Stomach (tissue), 8 donors: ENCODE measurements at regions not wholly inside any gene's neighbourhood (a gene's known extent, or its start where the extent isn't known, plus 50 kb on each side); places are given as distances from the start of the nearest gene placed in this dataset.

Experiments used
- DNase-seq, 2 donors: peaks; one replicate each; pipeline versions ENCODE4 v3.0.0 to v3.0.0-alpha.2; 2013 to 2019
- H3K27ac ChIP-seq, 5 donors: fragments of 200-600 bp in 4 of 5; sonication (generic) in 4 of 5; one replicate each; pipeline ENCODE4 v1.5.1; 2013 to 2019; ENCODE audit warnings: mild to moderate bottlenecking in 1 of 5, moderate library complexity in 1 of 5
- H3K27me3 ChIP-seq, 3 donors: fragments of 200-600 bp; sonication (generic); one replicate each; pipeline ENCODE4 v1.5.1; 2017 to 2019; ENCODE audit warnings: mixed run types in 1 of 3
- H3K36me3 ChIP-seq, 4 donors: fragments of 200-600 bp; sonication (generic); 1 replicate in 3 of 4; 2 replicates in 1 of 4; pipeline ENCODE4 v1.5.1; 2016 to 2019
- H3K4me1 ChIP-seq, 4 donors: fragments of 200-600 bp; sonication (generic); one replicate each; pipeline ENCODE4 v1.5.1; 2016 to 2019
- H3K4me3 ChIP-seq, 4 donors: fragments of 200-600 bp; sonication (generic) in 3 of 4; one replicate each; pipeline ENCODE4 v1.5.1; 2016 to 2019; ENCODE audit warnings: mild to moderate bottlenecking in 1 of 4
- H3K9me3 ChIP-seq, 4 donors: fragments of 200-600 bp; sonication (generic); one replicate each; pipeline ENCODE4 v1.5.1; 2016 to 2019
- EP300 ChIP-seq: sonication (generic); formaldehyde crosslinking; IDR thresholded peaks from one replicate; pipeline ENCODE4 v1.6.1; 2017; ENCODE audit warnings: antibody characterized with exemption
- POLR2A ChIP-seq, 4 donors: fragments of 450-650 bp; IDR thresholded peaks; one replicate each; pipeline ENCODE4 v1.6.1; 2016; ENCODE audit warnings: antibody characterized with exemption in 4 of 4, control low read depth in 2 of 4, mild to moderate bottlenecking in 1 of 4, moderate library complexity in 1 of 4
- POLR2AphosphoS5 ChIP-seq, 3 donors: sonication (generic); formaldehyde crosslinking; IDR thresholded peaks; one replicate each; pipeline ENCODE4 v1.6.1; 2016; ENCODE audit warnings: antibody characterized with exemption in 3 of 3
- WGBS, 5 donors: extraction: QIAGEN DNeasy Blood & Tissue Kit in 3 of 5; methylation state at CpG; one replicate each; pipeline versions ENCODE4 v1.1.5 to v1.1.7; 2013 to 2018; 5-methylcytosine and 5-hydroxymethylcytosine counted together
- intact Hi-C: fragments of 100-400 bp; cut with DNase I; formaldehyde crosslinking; loops from one replicate; pipeline ENCODE4 v1.15.1; 2023; ENCODE audit warnings: low total_unique reads
- TF ChIP-seq, protein P1 (sequence below), 7 experiments: fragments of 450-650 bp in 4 of 7; fragments of 200-600 bp in 3 of 7; sonication (generic) in 3 of 7; IDR thresholded peaks; one replicate each; pipeline ENCODE4 v1.5.1; 2016 to 2019; ENCODE audit warnings: antibody characterized with exemption in 7 of 7, control low read depth in 2 of 7, mild to moderate bottlenecking in 1 of 7
- donor health status: healthy with polysubstance abuse.
- donor health status: Bipolar disorder and iron deficiency.
- donor health status: healthy.

- H3K9me3 ChIP-seq: no peaks in the 10 kb centered on the region
- no peak overlapping the region for H3K27ac ChIP-seq
- no peak overlapping the region for H3K4me3 ChIP-seq
- no peaks in the 10 kb centered on the region for H3K27me3 ChIP-seq
- intact Hi-C loops: no loop called here
- no peaks in the 10 kb centered on the region for H3K4me1 ChIP-seq
- no peak for DNase-seq
- TF ChIP-seq, protein P1, sequence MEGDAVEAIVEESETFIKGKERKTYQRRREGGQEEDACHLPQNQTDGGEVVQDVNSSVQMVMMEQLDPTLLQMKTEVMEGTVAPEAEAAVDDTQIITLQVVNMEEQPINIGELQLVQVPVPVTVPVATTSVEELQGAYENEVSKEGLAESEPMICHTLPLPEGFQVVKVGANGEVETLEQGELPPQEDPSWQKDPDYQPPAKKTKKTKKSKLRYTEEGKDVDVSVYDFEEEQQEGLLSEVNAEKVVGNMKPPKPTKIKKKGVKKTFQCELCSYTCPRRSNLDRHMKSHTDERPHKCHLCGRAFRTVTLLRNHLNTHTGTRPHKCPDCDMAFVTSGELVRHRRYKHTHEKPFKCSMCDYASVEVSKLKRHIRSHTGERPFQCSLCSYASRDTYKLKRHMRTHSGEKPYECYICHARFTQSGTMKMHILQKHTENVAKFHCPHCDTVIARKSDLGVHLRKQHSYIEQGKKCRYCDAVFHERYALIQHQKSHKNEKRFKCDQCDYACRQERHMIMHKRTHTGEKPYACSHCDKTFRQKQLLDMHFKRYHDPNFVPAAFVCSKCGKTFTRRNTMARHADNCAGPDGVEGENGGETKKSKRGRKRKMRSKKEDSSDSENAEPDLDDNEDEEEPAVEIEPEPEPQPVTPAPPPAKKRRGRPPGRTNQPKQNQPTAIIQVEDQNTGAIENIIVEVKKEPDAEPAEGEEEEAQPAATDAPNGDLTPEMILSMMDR (IDR thresholded peaks at IDR 0.05): no peak
- no peak for TF ChIP-seq POLR2A (IDR thresholded peaks at IDR 0.05)
- TF ChIP-seq POLR2AphosphoS5 (IDR thresholded peaks at IDR 0.05): no peak
- TF ChIP-seq EP300: no peak
- no peaks in the 10 kb centered on the region for H3K36me3 ChIP-seq
- 89 to 95% (median 91%) methylated on average over 2 of the region's 2 CpGs for WGBS, 5 donors
Measured at GRCh38 chr7:84328571-84328970, 134.0 kb upstream of the SEMA3A start.

- Histone ChIP-seq H3K4me3 (no peak overlapping the region), H3K4me1 (no peaks in the 10 kb centered on the region), H3K27ac (no peak overlapping the region), H3K9me3 (no peaks in the 10 kb centered on the region), H3K27me3 (no peaks in the 10 kb centered on the region), H3K36me3 (no peaks in the 10 kb centered on the region)
- no peak for DNase-seq
- intact Hi-C loops: no loop called here
- TF ChIP-seq, protein P1 (IDR thresholded peaks at IDR 0.05): no peak
- TF ChIP-seq POLR2AphosphoS5 (IDR thresholded peaks at IDR 0.05): no peak
- TF ChIP-seq POLR2A (IDR thresholded peaks at IDR 0.05): no peak
- TF ChIP-seq EP300: no peak
Measured at GRCh38 chr7:84324136-84324630, 129.6 kb upstream of the SEMA3A start.

GRCh38 chr7:84317536-84317935 is 122.9 kb upstream of the SEMA3A start:
- no peaks in the 10 kb centered on the region for H3K27me3 ChIP-seq
- H3K36me3 ChIP-seq: no peaks in the 10 kb centered on the region
- intact Hi-C loops: no loop called here
- DNase-seq: no peak
- H3K9me3 ChIP-seq: no peaks in the 10 kb centered on the region
- H3K4me1 ChIP-seq: no peaks in the 10 kb centered on the region
- H3K27ac ChIP-seq: no peak overlapping the region
- no peak for TF ChIP-seq EP300
- TF ChIP-seq, protein P1 (IDR thresholded peaks at IDR 0.05): no peak
- no peak for TF ChIP-seq POLR2AphosphoS5 (IDR thresholded peaks at IDR 0.05)
- no peak for TF ChIP-seq POLR2A (IDR thresholded peaks at IDR 0.05)
- H3K4me3 ChIP-seq: no peak overlapping the region

GRCh38 chr7:84314263-84314662 is 119.7 kb upstream of the SEMA3A start:
- H3K27ac ChIP-seq: no peak overlapping the region
- no peaks in the 10 kb centered on the region for H3K27me3 ChIP-seq
- TF ChIP-seq EP300 (no peak), POLR2A (IDR thresholded peaks at IDR 0.05) (no peak), POLR2AphosphoS5 (IDR thresholded peaks at IDR 0.05) (no peak)
- TF ChIP-seq, protein P1 (IDR thresholded peaks at IDR 0.05): no peak
- intact Hi-C loops: no loop called here
- H3K36me3 ChIP-seq: no peaks in the 10 kb centered on the region
- WGBS, 5 donors: 73 to 85% (median 78%) methylated on average over 2 of the region's 2 CpGs
- no peak for DNase-seq
- no peaks in the 10 kb centered on the region for H3K9me3 ChIP-seq
- H3K4me1 ChIP-seq: no peaks in the 10 kb centered on the region
- H3K4me3 ChIP-seq: peak overlapping the region in 2 of 4 donors; percentile 1 to 16
